Esophagus muscularis mucosa (tissue), 3 donors: ENCODE measurements at regions not wholly inside any gene's neighbourhood (a gene's known extent, or its start where the extent isn't known, plus 50 kb on each side); places are given as distances from the start of the nearest gene placed in this dataset.

Experiments used
- POLR2AphosphoS5 ChIP-seq, 2 donors: sonication (generic); formaldehyde crosslinking; IDR thresholded peaks; one replicate each; pipeline ENCODE4 v1.6.1; 2017; ENCODE audit warnings: antibody characterized with exemption in 2 of 2
- TF ChIP-seq, protein P1 (sequence below), 3 experiments: fragments of 200-600 bp in 2 of 3; fragments of 450-650 bp in 1 of 3; sonication (generic) in 2 of 3; IDR thresholded peaks; one replicate each; pipeline ENCODE4 v1.5.1; 2017 to 2019; ENCODE audit warnings: antibody characterized with exemption in 3 of 3, mild to moderate bottlenecking in 2 of 3, moderate library complexity in 1 of 3

DNA sequence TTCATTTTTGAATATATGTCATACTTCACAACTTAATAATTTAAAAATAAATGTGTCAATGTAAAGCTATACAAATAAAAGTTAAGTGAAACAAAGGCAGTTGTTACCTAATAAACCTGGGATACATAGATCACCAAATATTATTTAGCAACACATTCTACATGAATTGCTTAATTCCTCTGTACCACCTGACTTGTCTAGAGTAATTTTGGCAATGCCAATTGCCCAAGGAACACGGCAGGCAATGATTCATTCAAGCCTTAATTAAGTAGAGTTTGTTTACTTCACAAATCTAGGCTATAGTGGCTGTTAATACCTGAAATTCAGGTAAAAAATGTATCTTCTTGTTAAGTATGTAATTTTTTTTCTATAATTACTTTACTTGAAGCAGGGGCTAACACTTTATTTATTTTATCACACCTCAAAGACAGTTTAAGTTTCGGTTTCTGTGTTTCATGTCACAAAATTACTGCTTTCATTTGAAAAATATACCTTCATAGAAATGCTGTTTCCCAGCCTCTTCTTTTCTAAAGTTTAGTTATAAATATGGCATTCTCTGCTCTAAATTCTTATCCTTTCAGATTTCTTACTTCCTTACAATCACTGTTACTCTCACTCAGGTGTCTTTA is 705.7 kb downstream of the SLITRK5 start:
- TF ChIP-seq, protein P1, sequence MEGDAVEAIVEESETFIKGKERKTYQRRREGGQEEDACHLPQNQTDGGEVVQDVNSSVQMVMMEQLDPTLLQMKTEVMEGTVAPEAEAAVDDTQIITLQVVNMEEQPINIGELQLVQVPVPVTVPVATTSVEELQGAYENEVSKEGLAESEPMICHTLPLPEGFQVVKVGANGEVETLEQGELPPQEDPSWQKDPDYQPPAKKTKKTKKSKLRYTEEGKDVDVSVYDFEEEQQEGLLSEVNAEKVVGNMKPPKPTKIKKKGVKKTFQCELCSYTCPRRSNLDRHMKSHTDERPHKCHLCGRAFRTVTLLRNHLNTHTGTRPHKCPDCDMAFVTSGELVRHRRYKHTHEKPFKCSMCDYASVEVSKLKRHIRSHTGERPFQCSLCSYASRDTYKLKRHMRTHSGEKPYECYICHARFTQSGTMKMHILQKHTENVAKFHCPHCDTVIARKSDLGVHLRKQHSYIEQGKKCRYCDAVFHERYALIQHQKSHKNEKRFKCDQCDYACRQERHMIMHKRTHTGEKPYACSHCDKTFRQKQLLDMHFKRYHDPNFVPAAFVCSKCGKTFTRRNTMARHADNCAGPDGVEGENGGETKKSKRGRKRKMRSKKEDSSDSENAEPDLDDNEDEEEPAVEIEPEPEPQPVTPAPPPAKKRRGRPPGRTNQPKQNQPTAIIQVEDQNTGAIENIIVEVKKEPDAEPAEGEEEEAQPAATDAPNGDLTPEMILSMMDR (IDR thresholded peaks at IDR 0.05), result no peak
- no peak for TF ChIP-seq POLR2AphosphoS5 (IDR thresholded peaks at IDR 0.05)
